ENCODE measurements at regions not wholly inside any gene's neighbourhood (a gene's known extent, or its start where the extent isn't known, plus 50 kb on each side); places are given as distances from the start of the nearest gene placed in this dataset.
"Not testable (repeated sequence)": the region's sequence is repeated elsewhere in the genome, so short reads cannot be mapped to it uniquely, and the experiment has no call there.

- DNase-seq = no peak
These were observed 407.9 kb downstream of the TECRL start for GRCh38 chr4:64001229-64001898.

- no peak for DNase-seq
These were observed 409.0 kb downstream of the TECRL start for GRCh38 chr4:64000241-64000640.

GRCh38 chr4:63986253-63986652, 423.0 kb downstream of the TECRL start:
- no peak for DNase-seq

- no peak for DNase-seq
These were observed 426.0 kb downstream of the TECRL start for GRCh38 chr4:63983224-63983623.

- DNase-seq = no peak
These were observed 443.4 kb downstream of the TECRL start for GRCh38 chr4:63965875-63966274.

- DNase-seq = not testable (repeated sequence)
These were observed 466.5 kb downstream of the TECRL start for GRCh38 chr4:63942706-63943286.

- no peak for DNase-seq
These were observed 471.3 kb downstream of the TECRL start for GRCh38 chr4:63937961-63938360.

- no peak for DNase-seq
These were observed 487.1 kb downstream of the TECRL start for GRCh38 chr4:63922146-63922545.

GRCh38 chr4:63921561-63921960, 487.7 kb downstream of the TECRL start:
- no peak for DNase-seq

GRCh38 chr4:63919636-63920365, 489.4 kb downstream of the TECRL start:
- DNase-seq = no peak

GRCh38 chr4:63906660-63907183, 502.5 kb downstream of the TECRL start:
- no peak for DNase-seq

- no peak for DNase-seq
These were observed 505.0 kb downstream of the TECRL start for GRCh38 chr4:63904201-63904600.

- no peak for DNase-seq
These were observed 507.9 kb downstream of the TECRL start for GRCh38 chr4:63901304-63901703.

- no peak for DNase-seq
These were observed 510.3 kb downstream of the TECRL start for GRCh38 chr4:63898961-63899360.

GRCh38 chr4:63894161-63894560, 515.1 kb downstream of the TECRL start:
- DNase-seq = no peak

GRCh38 chr4:63869370-63869769, 539.9 kb downstream of the TECRL start:
- no peak for DNase-seq

- no peak for DNase-seq
These were observed 557.8 kb downstream of the TECRL start for GRCh38 chr4:63851496-63851895.

- no peak for DNase-seq
These were observed 568.0 kb downstream of the TECRL start for GRCh38 chr4:63841266-63841665.

- no peak for DNase-seq
These were observed 577.6 kb downstream of the TECRL start for GRCh38 chr4:63831590-63832155.

GRCh38 chr4:63817196-63817865, 591.9 kb downstream of the TECRL start:
- no peak for DNase-seq

GRCh38 chr4:63814171-63814964, 594.9 kb downstream of the TECRL start:
- no peak for DNase-seq

GRCh38 chr4:63799166-63799565, 610.1 kb downstream of the TECRL start:
- no peak for DNase-seq

Data from NCI-H1436 treated with DMSO at 0.1 percent for 48 hours (cell line).